ENCODE measurements at regions not wholly inside any gene's neighbourhood (a gene's known extent, or its start where the extent isn't known, plus 50 kb on each side); places are given as distances from the start of the nearest gene placed in this dataset.

GRCh38 chr5:67971223-67971830 lies 244.2 kb upstream of the PIK3R1 start (continued):
- TF ChIP-seq USF2 (IDR thresholded peaks at IDR 0.05; ENCODE audit: borderline replicate concordance, low read depth, low read length) = no peak

GRCh38 chr5:67969631-67970030 lies 245.9 kb upstream of the PIK3R1 start:
- Histone ChIP-seq H3K4me2 (no peak overlapping the region), H3F3A (replicated peaks; ENCODE audit: insufficient read depth) (no peaks in the 10 kb centered on the region), H3K27ac (ENCODE audit: low read depth in 2 of 2, low read length in 1 of 2) (no peak overlapping the region), H3K4me3 (ENCODE audit: low read depth in 2 of 2, low read length in 1 of 2) (no peak overlapping the region), H3K79me2 (ENCODE audit: insufficient read depth) (no peaks in the 10 kb centered on the region), H2AFZ (ENCODE audit: low read depth) (no peak overlapping the region), H3K4me1 (ENCODE audit: control insufficient read depth in 1 of 2, insufficient read depth in 2 of 2, low read depth in 1 of 2, low read length in 1 of 2) (no peaks in the 10 kb centered on the region), H3K27me3 (ENCODE audit: insufficient read depth) (no peaks in the 10 kb centered on the region), H3K9me2 (no peaks in the 10 kb centered on the region), H4K20me1 (ENCODE audit: insufficient read depth) (no peaks in the 10 kb centered on the region), H3K9me3 (no peaks in the 10 kb centered on the region), H3K36me3 (replicated peaks in 1 of 2; ENCODE audit: control insufficient read depth in 1 of 2, insufficient read depth in 2 of 2, low read length in 1 of 2) (no peaks in the 10 kb centered on the region), H3K9ac (no peak overlapping the region)
- ChIA-PET CTCF (no interaction called here), POLR2A (no interaction called here)
- no peak for DNase-seq
- 71% methylated on average over 2 of the region's 2 CpGs for WGBS (ENCODE audit: low lambda C conversion rate)
- TF ChIP-seq GATA2 (CRISPR knock-in tag; IDR thresholded peaks at IDR 0.05) (no peak), TEAD4 (IDR thresholded peaks at IDR 0.05; ENCODE audit: borderline replicate concordance, insufficient read depth) (no peak), NRF1 (IDR thresholded peaks at IDR 0.05; ENCODE audit: low read depth, low read length) (no peak), MAX (IDR thresholded peaks at IDR 0.05; ENCODE audit: low read depth) (no peak), SIN3A (IDR thresholded peaks at IDR 0.05; ENCODE audit: borderline replicate concordance, low read depth, low read length) (no peak), EZH2phosphoT487 (IDR thresholded peaks at IDR 0.05; ENCODE audit: borderline replicate concordance, low read depth) (no peak), GABPA (IDR thresholded peaks at IDR 0.05; ENCODE audit: low read depth) (no peak)

GRCh38 chr5:67969176-67969575 lies 246.4 kb upstream of the PIK3R1 start:
- POLR2A ChIA-PET = no interaction called here

More at GRCh38 chr5:67969176-67969575, 246.4 kb upstream of the PIK3R1 start:
- DNase-seq = no peak
- H4K20me1 ChIP-seq (ENCODE audit: insufficient read depth) = no peaks in the 10 kb centered on the region
- no peak for TF ChIP-seq JUND (IDR thresholded peaks at IDR 0.05)
- no peak for TF ChIP-seq FOXM1 (IDR thresholded peaks at IDR 0.05; ENCODE audit: low read depth)
- TF ChIP-seq FOSL2 (IDR thresholded peaks at IDR 0.05; ENCODE audit: borderline replicate concordance, low read depth) = no peak
- no peak for TF ChIP-seq NFIC (IDR thresholded peaks at IDR 0.05; ENCODE audit: borderline replicate concordance)
- TF ChIP-seq SMC3 (IDR thresholded peaks at IDR 0.05; ENCODE audit: low read depth, low read length) = no peak
- no peak for TF ChIP-seq FOXJ3 (CRISPR knock-in tag; IDR thresholded peaks at IDR 0.05)
- no peak for TF ChIP-seq SIN3A (IDR thresholded peaks at IDR 0.05; ENCODE audit: borderline replicate concordance, low read depth, low read length)
- H3K27ac ChIP-seq (ENCODE audit: low read depth in 2 of 2, low read length in 1 of 2) = no peak overlapping the region
- CTCF ChIA-PET = no interaction called here
- H3K9me2 ChIP-seq = no peaks in the 10 kb centered on the region
- H3K4me3 ChIP-seq (ENCODE audit: low read depth in 2 of 2, low read length in 1 of 2) = no peak overlapping the region
- no peaks in the 10 kb centered on the region for H3F3A ChIP-seq (replicated peaks; ENCODE audit: insufficient read depth)
- H3K27me3 ChIP-seq (ENCODE audit: insufficient read depth) = no peaks in the 10 kb centered on the region
- H3K9ac ChIP-seq = no peak overlapping the region
- no peaks in the 10 kb centered on the region for H3K9me3 ChIP-seq
- 37% methylated on average over 2 of the region's 2 CpGs for WGBS (ENCODE audit: low lambda C conversion rate)
- H3K79me2 ChIP-seq (ENCODE audit: insufficient read depth) = no peaks in the 10 kb centered on the region
- no peak overlapping the region for H2AFZ ChIP-seq (ENCODE audit: low read depth)
- H3K4me1 ChIP-seq (ENCODE audit: control insufficient read depth in 1 of 2, insufficient read depth in 2 of 2, low read depth in 1 of 2, low read length in 1 of 2) = no peaks in the 10 kb centered on the region
- H3K36me3 ChIP-seq (replicated peaks in 1 of 2; ENCODE audit: control insufficient read depth in 1 of 2, insufficient read depth in 2 of 2, low read length in 1 of 2) = no peaks in the 10 kb centered on the region
- H3K4me2 ChIP-seq = no peak overlapping the region
